ENCODE measurements at regions not wholly inside any gene's neighbourhood (a gene's known extent, or its start where the extent isn't known, plus 50 kb on each side); places are given as distances from the start of the nearest gene placed in this dataset.

DNA sequence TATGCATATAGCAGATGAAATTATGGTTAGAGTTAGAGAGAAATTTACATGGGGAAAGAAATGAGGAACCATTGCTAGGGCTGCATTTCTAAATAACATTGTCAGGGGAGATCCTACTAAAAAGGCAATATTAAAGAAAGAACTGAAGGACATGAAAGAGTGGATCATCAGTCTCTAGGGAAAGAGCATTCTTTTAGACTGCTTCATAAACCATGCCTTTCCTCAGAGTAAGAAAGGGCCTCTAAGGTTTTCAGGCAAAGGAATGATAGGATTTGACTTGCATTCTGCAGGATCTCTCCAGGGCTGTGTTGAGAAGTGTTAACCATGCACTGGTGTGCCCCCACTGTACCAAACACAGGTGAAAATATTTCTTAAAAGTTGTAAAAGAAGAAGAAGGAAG lies 385.4 kb upstream of the MAD2L1 start:
- TF ChIP-seq POLR2A (IDR thresholded peaks at IDR 0.05): no peak
- TF ChIP-seq, protein P1, sequence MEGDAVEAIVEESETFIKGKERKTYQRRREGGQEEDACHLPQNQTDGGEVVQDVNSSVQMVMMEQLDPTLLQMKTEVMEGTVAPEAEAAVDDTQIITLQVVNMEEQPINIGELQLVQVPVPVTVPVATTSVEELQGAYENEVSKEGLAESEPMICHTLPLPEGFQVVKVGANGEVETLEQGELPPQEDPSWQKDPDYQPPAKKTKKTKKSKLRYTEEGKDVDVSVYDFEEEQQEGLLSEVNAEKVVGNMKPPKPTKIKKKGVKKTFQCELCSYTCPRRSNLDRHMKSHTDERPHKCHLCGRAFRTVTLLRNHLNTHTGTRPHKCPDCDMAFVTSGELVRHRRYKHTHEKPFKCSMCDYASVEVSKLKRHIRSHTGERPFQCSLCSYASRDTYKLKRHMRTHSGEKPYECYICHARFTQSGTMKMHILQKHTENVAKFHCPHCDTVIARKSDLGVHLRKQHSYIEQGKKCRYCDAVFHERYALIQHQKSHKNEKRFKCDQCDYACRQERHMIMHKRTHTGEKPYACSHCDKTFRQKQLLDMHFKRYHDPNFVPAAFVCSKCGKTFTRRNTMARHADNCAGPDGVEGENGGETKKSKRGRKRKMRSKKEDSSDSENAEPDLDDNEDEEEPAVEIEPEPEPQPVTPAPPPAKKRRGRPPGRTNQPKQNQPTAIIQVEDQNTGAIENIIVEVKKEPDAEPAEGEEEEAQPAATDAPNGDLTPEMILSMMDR (IDR thresholded peaks at IDR 0.05): no peak

All from right lobe of liver (tissue), 4 donors.